HG02763 (cell line): ENCODE measurements at regions not wholly inside any gene's neighbourhood (a gene's known extent, or its start where the extent isn't known, plus 50 kb on each side); places are given as distances from the start of the nearest gene placed in this dataset.

Experiments
- ATAC-seq: cut with Tn5 transposase; IDR thresholded peaks from one replicate; pipeline ENCODE4 v1.9.1; 2021; ENCODE audit warnings: mild to moderate bottlenecking, moderate library complexity; ENCODE audit not compliant: unreplicated experiment

DNA sequence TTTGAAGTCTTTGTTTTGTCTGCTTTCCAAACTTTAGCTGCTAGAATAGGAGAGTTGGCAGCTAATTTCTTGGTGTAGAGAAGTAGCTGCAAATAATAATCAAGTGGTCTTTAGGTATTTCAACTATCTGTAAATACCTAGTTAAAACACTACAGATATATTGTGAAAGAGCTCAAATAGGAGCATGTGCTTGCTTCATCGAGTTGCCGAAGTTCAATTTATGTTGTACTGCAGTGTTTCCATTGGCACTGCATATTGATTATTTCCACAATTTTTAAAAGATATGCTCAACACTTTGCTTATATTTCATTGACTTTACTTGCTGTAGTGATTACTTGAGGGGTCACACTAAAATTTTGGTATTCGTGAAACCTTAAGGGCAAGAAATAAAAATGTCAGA, 131.6 kb upstream of the BMP4 start:
- no peak for ATAC-seq

DNA sequence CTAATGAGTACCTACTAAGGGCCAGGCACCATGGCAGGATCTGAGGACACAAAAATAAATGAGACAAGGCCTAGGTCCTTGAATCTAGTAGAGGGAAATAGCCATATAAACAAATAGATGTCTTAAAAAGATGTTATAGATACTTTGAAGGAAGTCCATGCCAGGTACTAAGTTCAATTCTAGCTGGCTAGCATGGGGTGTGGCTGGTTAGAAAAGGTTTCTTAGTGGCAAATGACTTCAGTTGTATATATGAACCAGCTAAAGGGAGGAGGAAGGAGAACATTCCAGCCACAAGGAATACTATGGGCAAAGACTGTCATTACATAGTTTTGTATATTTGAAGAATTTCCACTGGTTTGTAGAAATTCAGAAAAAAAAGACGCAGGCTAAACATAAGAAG, 133.6 kb upstream of the BMP4 start:
- ATAC-seq: no peak

DNA sequence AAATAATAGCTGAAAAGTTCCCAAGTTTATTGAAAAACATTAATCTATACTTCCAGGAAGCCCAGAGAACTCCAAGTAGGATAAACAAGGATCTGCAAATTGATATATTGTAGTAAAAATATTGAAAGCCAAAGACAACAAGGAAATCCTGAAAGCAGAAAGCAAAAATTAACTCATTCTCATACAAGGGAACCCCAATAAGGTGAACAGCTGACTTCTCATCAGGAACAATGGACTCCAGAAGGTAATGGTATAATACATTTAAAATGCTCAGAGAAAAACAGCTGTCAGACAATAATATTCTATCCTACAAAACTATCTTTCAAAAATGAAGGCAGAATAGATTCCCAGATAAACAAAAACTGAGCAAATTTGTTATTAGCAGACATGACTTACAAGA, 138.1 kb upstream of the BMP4 start:
- ATAC-seq: no peak

DNA sequence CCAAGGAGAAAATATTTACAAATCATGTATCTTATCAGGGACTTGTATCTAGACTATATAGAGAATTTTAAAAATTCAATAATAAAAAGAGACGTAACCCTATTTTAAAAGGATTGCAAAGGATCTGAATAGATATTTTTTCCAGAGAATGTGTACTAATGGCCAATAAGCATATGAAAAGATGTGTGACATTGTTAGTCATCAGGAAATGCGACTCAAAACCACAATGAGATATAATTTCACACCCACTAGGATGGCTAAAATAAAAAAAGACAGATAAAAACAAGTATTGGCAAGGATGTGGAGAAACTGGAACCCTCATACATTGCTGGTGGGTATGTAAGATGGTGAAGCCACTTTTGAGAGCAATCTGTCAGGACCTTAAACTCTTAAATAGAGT, 141.9 kb upstream of the BMP4 start:
- no peak for ATAC-seq

DNA sequence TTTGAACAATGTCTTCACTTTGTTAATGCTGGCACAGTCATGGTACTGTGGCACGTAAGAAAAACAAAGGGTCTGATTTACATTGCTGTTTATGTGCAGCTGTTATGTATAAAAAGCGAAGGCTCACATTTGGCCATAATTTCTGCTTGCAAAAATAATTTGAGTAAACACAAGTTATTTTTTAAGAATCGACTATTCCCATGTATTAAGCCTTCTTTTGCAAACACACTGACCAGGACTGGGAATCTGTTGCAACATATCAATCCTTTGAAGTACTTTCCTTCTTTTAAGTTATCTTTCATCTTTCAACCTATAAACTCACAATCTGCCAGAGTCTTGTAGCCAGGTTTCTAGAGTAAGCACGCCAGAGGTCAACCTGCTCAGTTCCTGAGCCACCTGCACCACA, 145.4 kb upstream of the BMP4 start:
- no peak for ATAC-seq

DNA sequence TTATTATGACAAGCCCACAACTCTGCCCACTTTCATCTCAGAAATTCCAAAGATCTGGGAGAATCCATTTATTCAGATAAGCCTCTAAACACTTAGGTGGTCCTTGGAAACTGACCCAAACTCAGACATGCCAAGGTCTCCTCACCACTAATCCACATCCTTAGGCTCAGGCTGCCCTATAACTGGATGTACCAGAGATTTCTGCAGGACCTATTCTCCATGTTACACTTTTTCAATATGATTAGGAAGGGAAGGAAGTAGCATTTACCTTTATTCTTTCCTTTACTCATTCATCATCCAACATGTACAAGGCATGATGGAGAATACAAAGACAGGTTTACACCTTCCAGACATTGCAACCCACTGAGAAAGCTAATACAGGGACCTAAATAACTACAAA, 145.9 kb upstream of the BMP4 start:
- ATAC-seq: no peak

DNA sequence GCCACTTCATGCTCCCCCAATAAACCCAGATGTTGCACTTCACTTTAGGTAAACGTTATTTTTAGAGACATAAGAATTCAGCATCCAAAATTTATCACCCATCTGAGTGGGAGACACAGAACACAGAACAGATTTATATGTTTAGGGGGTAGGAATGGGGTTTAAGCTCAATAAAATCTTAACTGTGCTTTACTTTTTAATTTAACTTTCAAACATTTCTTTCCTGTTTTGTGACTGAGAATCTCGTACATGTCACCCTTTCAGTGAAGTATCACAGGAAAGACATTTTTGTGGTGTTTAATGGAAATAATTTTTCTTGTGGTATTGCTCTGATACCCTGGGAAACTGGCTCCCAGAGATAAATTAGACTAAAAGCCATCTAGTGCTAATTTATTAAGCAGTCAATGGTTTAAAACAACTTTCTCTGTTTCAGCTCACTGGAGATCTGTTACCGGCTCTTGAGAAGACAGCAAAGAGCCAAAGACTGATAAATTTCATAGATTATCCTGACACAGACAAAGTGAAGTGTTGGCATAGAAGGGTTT, 148.0 kb upstream of the BMP4 start:
- no peak for ATAC-seq

DNA sequence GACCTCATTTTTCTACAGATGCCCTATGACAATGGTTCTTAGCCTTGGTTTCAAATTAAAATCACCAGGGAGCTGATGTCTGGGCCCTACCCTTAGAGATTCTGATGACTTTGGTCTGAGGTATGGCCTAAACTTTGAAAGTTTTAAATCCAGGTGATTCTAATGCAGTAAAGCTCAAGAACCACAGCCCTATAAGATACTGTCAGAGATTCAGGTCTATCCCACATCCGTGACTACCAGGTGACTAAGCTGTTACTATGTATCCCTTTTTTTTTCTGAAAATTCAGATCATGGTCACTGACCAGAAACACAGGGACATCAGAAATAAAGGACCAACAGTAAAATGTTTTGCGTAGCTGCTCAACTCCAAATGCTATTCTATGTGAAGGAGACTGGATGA, 148.8 kb upstream of the BMP4 start:
- ATAC-seq: no peak

DNA sequence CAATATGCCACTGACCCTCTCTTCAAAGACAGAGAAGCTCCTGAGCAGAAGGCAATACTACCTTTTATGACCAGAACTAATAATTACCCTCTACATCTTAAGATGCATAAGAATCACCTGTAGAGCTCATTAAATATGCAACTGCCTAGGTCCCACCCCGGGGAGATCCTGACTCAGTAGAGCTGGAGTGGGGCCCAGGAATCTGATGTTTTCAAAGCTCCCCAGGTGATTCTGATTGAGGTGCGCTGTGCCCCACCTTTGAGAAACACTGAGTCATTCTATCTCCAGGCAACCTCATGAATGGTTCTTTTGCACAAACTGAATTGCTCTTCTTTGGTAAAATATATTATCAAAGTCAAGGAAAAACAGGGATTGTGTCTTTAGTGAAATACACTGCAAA, 149.3 kb upstream of the BMP4 start:
- no peak for ATAC-seq

DNA sequence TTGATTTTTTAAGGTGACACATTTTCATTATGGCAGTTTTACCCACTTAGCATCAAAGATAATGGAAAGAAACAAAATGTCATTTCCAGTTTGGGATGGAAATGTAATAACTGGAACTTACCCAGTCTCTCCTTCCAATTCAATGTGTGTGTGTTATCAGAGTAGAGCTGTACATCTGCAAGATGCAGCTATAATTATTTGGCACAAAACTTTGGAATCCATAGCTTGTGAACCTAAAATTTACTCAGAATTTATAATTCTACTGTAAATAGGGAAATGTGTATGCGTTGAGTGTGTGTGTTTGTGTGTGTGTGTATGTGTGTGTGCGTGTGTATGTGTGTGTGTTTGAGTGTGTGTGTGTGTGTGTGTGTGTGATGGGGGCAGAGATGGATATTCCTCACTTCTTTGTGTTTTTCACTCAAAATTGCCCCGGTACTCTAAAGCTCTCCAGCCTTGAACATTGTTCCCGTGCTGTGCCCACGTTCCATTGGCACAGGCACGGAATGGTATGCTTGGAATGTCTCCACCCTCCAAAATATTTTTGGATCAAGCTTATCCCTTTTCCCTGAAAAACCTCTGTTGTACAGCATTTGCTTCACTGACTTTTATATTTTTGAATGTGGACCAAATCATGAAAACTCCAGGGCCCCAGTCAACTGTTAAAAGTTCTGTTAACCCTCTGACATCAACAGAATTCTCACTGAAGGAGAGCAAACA, 150.2 kb upstream of the BMP4 start:
- ATAC-seq: no peak

DNA sequence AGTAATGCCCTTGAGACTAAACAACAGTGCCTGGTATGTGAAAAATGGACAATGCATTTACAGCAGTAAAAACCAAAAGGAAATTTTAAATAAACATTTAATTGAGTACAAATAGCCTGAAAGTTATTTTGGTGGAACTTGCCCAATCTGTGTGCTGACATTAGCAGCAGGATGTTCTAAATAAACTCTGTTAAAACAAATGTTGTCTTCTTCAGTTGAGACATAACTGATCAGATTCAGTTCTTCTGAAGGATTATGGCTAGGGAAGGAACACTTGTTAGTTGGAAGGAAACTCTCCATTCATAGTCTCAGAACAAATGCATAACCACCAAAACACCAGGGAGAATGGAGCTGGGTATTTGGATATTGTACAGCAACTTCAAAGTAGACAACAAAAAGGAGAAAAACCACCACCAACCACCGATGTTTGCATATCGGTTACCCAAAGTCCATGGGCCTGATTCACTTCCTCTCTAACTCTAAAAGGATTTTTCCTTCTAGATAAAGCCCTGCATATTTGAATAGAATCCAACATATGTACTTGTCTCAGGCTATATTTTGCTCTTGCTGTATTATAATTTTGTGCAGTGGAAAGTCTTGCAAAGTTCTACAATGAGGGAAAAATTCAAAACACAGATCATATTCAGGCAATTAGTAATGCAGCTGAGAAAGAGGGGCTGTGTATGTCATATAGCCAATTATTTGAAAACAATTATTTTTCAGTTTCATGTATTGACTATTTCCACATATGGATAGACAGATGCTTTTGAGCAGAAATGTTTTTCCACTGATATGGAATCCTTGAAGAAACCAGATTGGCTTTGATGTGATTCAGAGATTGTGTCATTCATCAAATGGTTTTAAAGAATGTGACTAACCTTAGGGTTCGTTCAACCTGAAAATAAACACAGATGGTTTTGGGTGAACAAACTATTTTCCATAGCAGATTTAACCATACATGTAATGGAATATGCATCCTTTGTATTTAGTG, 152.2 kb upstream of the BMP4 start:
- no peak for ATAC-seq

DNA sequence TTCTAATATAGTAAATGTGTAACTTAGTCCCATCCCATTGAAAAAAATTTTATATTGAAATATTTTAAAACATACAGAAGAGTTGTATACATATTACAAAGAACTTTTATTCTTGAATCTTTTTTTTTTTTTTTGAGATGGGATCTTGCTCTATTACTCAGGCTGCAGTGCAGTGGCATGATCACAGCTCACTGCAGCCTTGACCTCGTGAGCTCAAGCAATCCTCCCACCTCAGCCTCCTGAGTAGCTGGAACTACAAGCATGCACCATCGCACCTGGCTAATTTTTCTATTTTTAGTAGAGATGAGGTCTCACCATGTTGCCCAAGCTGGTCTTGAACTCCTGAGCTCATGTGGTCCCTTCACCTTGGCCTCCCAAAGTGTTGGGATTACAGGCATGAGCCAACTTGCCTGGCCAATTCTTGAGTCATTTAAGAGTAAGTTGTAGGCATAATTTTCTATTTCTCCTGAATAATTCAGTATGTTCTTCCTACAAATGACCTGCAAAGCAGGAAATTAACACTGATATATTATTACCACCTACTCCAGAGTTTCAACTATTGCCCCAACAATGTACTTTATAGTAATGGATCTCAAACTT, 153.0 kb upstream of the BMP4 start:
- ATAC-seq: no peak

DNA sequence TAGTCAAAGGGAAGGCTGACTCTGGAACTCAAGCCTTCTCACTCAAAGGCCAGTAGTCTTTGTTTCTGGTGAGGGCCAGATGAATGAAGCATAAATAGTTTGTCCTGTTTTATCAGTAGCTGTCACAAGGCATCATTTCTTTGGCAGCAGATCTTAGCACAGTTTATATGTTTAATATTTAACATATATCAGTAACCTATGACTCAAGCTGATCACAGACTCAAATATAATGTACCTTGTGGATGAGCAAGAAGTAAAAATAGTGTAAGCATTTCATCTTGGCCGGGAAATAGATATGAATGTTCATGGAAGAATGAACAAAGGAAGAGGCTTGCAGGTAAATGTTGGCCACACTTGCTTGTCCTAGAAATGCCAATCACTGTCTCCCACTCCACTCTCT, 158.3 kb upstream of the BMP4 start:
- ATAC-seq: no peak

DNA sequence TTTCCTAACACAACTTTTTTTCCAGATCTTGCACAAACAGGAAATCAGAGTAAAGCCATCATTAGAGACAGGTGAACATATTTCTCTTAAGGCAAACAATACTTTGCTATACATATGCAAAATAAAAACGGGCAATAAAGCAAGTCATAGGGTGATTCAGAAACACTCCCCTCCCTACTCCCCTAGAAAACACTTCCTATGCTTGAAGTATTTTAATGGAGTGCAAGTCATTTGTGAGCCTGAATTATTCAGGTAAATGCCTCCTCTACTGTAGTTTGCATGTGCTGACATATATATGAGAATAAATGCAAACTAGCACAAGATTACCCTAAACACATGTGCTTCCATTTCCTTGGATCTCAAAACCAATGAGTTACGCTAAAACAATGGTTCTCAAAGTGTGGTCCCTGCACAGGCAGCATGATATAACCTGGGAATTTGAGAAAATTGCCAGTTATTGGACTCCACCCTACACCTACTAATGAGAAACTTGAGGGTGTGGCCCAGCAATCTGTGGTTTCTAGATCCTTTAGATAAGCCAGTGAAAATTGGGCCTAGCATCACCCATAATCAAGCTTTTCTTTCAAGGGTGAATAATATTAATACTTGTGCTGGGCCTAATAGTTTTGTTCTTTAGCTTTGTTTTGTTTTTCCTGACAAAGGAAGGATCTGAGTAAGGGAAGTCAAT, 159.7 kb upstream of the BMP4 start:
- ATAC-seq: no peak

DNA sequence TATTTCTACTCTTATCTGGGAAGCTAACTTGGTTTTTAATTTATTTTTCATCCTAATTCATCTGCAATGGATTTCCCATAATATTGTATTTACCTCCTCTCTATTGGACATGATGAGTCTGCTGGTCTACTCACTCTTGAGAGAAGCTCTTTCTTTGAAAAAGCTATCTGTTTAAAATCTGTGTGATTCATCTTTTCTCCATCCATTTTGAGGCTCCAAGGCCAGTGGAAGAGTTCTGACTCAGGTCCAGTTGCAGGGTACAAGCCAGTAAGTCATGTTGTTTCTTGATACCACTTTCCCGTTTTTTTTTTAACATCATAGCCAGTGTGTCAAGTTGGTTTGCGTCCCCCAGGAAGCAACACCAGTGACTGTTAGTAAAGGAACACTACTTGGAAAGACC, 160.3 kb upstream of the BMP4 start:
- no peak for ATAC-seq

DNA sequence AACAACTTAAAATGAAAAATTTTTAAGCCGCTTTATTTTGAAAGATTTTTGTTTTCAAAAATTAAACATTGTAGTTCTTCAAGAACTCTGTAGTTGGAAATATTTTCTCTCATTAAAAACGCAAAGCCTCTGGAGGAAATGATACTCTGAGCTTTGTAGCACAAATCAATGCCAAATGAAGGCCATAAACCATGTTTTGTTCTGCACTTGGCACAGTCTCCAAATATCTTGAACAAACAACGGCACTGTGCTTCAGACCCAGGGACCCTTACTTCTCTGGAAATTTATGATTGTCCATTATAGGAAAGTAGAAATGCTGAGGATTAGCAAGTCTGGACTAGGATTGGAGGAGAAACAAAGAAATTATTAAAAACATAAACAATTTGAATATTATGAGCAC, 160.8 kb upstream of the BMP4 start:
- ATAC-seq: no peak

DNA sequence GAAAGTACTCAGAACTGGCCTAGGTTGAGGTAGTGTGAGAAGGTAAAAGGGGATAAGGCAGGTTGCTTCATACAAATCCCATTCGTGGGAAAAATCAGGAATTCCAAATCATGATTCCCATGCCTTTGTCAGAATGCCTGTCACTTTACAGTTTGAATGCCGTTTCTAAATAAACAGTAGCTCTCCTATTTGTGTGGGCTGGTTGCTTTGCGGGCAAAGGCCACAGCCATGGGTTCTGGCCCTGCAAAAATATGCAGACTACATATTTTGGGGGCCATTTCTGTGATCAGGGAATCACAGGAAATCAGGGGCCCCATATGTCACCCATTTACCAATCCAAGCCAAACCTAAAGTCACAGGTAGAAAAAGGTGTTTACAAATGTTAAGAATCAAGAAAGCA, 161.3 kb upstream of the BMP4 start:
- ATAC-seq: no peak

DNA sequence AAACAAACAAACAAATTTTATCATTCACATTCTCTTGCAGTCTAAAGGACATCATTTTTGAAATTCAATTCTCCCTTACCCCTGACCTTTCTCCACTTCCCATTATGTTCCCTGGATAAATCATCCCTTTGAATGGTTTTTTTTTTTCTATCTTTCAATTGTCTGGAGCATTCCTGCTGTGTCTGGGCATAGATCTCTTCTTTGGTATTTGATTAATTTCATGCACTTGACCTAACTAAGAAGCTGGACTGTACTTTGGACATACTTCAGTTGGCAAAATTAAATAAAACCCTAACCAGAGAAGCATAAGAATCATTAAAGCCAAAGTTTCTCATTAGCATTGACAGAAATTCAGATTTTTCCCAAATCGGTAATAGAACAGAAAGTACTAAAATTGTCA, 163.6 kb upstream of the BMP4 start:
- no peak for ATAC-seq

DNA sequence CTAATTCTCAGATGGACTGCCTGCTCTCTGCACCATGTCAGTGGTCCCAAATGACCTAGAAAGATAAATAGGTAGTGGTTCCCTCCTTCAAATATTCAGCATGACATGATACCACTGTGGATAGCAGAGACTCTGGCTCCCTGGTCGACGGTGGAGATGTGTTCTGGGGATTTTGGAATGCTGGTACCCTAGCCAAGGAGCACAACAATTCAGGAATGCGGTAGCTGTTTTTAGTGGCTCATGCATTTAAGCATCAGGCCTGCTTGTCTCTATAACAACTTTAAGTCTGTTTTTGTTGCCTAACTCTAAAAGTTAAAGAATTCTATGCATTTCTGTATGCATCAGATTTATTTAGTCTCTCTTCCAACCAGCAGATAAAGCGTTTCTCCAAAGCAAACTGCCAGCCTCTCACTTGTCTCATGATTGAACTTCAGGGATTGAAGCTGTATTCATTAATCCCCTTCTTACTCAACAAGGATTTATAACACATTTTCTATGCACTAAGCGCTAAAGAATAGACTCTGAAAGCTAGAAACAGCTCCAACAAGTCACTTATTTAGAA, 164.9 kb upstream of the BMP4 start:
- ATAC-seq: no peak

DNA sequence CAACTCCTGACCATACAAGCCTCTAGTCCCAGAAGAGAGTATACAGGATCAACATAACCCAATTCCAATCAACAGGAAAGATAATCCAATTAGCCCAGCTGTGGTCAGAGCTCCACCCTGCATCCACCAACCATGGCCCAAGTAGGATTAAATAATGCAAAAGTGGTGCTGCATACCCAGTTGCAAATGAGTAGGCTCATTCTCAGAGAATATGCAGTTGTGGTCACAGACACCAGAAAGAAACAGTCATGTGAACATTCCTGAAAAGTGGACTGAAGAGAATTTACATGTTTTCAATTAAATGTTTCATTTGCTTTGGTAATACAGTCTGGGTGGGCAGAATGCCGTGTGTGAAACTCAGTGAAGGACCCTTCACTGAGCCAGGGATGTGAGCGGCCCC, 167.2 kb upstream of the BMP4 start:
- ATAC-seq: no peak

DNA sequence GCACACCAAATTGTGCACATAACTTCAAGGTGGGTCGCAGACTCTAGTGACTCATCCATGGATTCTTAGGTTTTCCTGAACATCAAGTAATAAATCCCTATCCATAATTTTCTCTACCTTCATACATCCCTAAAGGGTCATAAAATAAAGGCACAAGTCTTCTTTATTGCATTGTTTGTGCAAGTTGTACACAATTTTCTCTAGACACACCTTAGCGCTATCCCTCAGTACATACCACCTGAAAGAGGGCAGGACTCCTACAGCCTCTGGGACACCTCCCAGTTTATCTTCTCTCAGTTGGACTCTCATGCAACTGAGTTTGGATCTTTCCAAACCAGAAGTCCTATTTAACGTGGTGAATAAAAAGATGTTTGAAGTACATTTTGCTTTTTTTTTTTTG, 168.5 kb upstream of the BMP4 start:
- ATAC-seq: no peak
